H9 (cell line): ENCODE measurements at regions not wholly inside any gene's neighbourhood (a gene's known extent, or its start where the extent isn't known, plus 50 kb on each side); places are given as distances from the start of the nearest gene placed in this dataset.

Source experiments
- DNase-seq: peaks from one replicate; pipeline ENCODE4 v3.0.0-alpha.2; 2017
- H2AFZ ChIP-seq: one replicate; pipeline ENCODE4 v1.6.1; 2013; ENCODE audit warnings: mild to moderate bottlenecking, low read length, control low read depth, moderate library complexity
- H2AK5ac ChIP-seq: 2 replicates; pipeline ENCODE4 v1.6.1; 2013; ENCODE audit warnings: low read length, control low read depth, mixed read lengths; ENCODE audit not compliant: insufficient read length
- H2BK120ac ChIP-seq: one replicate; pipeline ENCODE4 v1.6.1; 2013; ENCODE audit warnings: low read depth, mild to moderate bottlenecking, low read length, control low read depth, inconsistent platforms; ENCODE audit not compliant: poor library complexity, severe bottlenecking
- H2BK12ac ChIP-seq: 2 replicates; pipeline ENCODE4 v1.6.1; 2013; ENCODE audit warnings: low read length, control low read depth, mixed read lengths, low read depth; ENCODE audit not compliant: insufficient read length
- H2BK15ac ChIP-seq: 2 replicates; pipeline ENCODE4 v1.6.1; 2013; ENCODE audit warnings: low read depth, low read length, control low read depth
- H2BK20ac ChIP-seq: one replicate; pipeline ENCODE4 v1.6.1; 2013; ENCODE audit warnings: low read depth, mild to moderate bottlenecking, low read length, control low read depth, inconsistent platforms; ENCODE audit not compliant: poor library complexity, severe bottlenecking
- H2BK5ac ChIP-seq: 2 replicates; pipeline ENCODE4 v1.6.1; 2013; ENCODE audit warnings: low read length, control low read depth, mixed read lengths; ENCODE audit not compliant: insufficient read length
- H3K14ac ChIP-seq: 2 replicates; pipeline ENCODE4 v1.6.1; 2013; ENCODE audit warnings: low read length, control low read depth; ENCODE audit not compliant: insufficient read depth
- H3K18ac ChIP-seq: 2 replicates; pipeline ENCODE4 v1.6.1; 2013; ENCODE audit warnings: low read depth, mild to moderate bottlenecking, mixed read lengths, low read length, control low read depth; ENCODE audit not compliant: insufficient read length
- H3K23ac ChIP-seq: 2 replicates; pipeline ENCODE4 v1.6.1; 2013; ENCODE audit warnings: low read length, control low read depth, mixed read lengths, low read depth; ENCODE audit not compliant: insufficient read length
- H3K23me2 ChIP-seq: 2 replicates; pipeline ENCODE4 v1.6.1; 2013; ENCODE audit warnings: low read depth, mild to moderate bottlenecking, mixed read lengths, low read length, control low read depth; ENCODE audit not compliant: insufficient read length, poor library complexity, severe bottlenecking
- H3K27ac ChIP-seq: 2 replicates; pipeline ENCODE4 v1.5.1; 2013; ENCODE audit warnings: low read length, control low read depth, mixed read lengths, low read depth; ENCODE audit not compliant: insufficient read length
- H3K27me3 ChIP-seq: 2 replicates; pipeline ENCODE4 v1.6.1; 2013; ENCODE audit warnings: low read length, control low read depth, inconsistent platforms; ENCODE audit not compliant: insufficient read depth
- H3K4ac ChIP-seq: 2 replicates; pipeline ENCODE4 v1.6.1; 2013; ENCODE audit warnings: low read depth, mild to moderate bottlenecking, control low read depth, inconsistent platforms, low read length, moderate library complexity
- H3K4me1 ChIP-seq: 2 replicates; pipeline ENCODE4 v1.6.1; 2013; ENCODE audit warnings: low read length, control low read depth, inconsistent platforms; ENCODE audit not compliant: insufficient read depth
- H3K4me2 ChIP-seq: 2 replicates; pipeline ENCODE4 v1.6.1; 2013; ENCODE audit warnings: low read length, control low read depth, mixed read lengths; ENCODE audit not compliant: insufficient read length, insufficient read depth
- H3K56ac ChIP-seq: 2 replicates; pipeline ENCODE4 v1.6.1; 2013; ENCODE audit warnings: low read depth, mild to moderate bottlenecking, mixed read lengths, low read length, control low read depth; ENCODE audit not compliant: insufficient read length
- H3K79me1 ChIP-seq: 2 replicates; pipeline ENCODE4 v1.6.1; 2013; ENCODE audit warnings: low read depth, mild to moderate bottlenecking, moderate library complexity, low read length, control low read depth, inconsistent platforms; ENCODE audit not compliant: insufficient read depth, poor library complexity, severe bottlenecking
- H3K79me2 ChIP-seq: 2 replicates; pipeline ENCODE4 v1.6.1; 2013; ENCODE audit warnings: low read length, control low read depth, inconsistent platforms; ENCODE audit not compliant: insufficient read depth
- H3K9ac ChIP-seq: 2 replicates; pipeline ENCODE4 v1.6.1; 2013; ENCODE audit warnings: low read length, control low read depth, mixed read lengths; ENCODE audit not compliant: insufficient read length; ENCODE audit errors: extremely low read depth
- H3K9me3 ChIP-seq: one replicate; pipeline ENCODE4 v1.6.1; 2013; ENCODE audit warnings: low read depth, low read length, inconsistent platforms; ENCODE audit not compliant: control insufficient read depth
- H3T11ph ChIP-seq: one replicate; pipeline ENCODE4 v1.6.1; 2013; ENCODE audit warnings: mild to moderate bottlenecking, low read length, control low read depth, inconsistent platforms
- H4K20me1 ChIP-seq: one replicate; pipeline ENCODE4 v1.6.1; 2013; ENCODE audit not compliant: control insufficient read depth, insufficient read length, insufficient read depth
- H4K5ac ChIP-seq: 2 replicates; pipeline ENCODE4 v1.6.1; 2013; ENCODE audit warnings: low read depth, mild to moderate bottlenecking, mixed read lengths, low read length, control low read depth; ENCODE audit not compliant: insufficient read length
- H4K8ac ChIP-seq: replicated peaks from 2 replicates; pipeline ENCODE4 v1.6.1; 2013; ENCODE audit warnings: low read length, control low read depth, mixed read lengths, low read depth; ENCODE audit not compliant: insufficient read length
- H4K91ac ChIP-seq: 2 replicates; pipeline ENCODE4 v1.6.1; 2013; ENCODE audit warnings: low read depth, mild to moderate bottlenecking, moderate library complexity, mixed read lengths, low read length, control low read depth; ENCODE audit not compliant: insufficient read length
- H3K27ac Mint-ChIP-seq, 3 experiments: 2 replicates in 2 of 3; 3 replicates in 1 of 3; pipeline ENCODE4 v1.8.0; 2020 to 2021; ENCODE audit warnings: mixed read lengths in 3 of 3, mild to moderate bottlenecking in 1 of 3, moderate library complexity in 1 of 3
- H3K27me3 Mint-ChIP-seq: 2 replicates; pipeline ENCODE4 v1.8.0; 2021; ENCODE audit warnings: low read depth, mild to moderate bottlenecking, moderate library complexity, mixed read lengths
- H3K36me3 Mint-ChIP-seq, 3 experiments: 2 replicates in 2 of 3; 3 replicates in 1 of 3; pipeline ENCODE4 v1.8.0; 2020 to 2021; ENCODE audit warnings: low read depth in 3 of 3, mixed read lengths in 3 of 3; ENCODE audit not compliant: insufficient read depth in 1 of 3
- H3K4me1 Mint-ChIP-seq, 2 experiments: 2 replicates each; pipeline ENCODE4 v1.8.0; 2020; ENCODE audit warnings: mixed read lengths in 2 of 2
- H3K4me3 Mint-ChIP-seq, 2 experiments: 2 replicates in 1 of 2; 3 replicates in 1 of 2; pipeline ENCODE4 v1.8.0; 2020 to 2021; ENCODE audit warnings: mild to moderate bottlenecking in 2 of 2, mixed read lengths in 2 of 2, moderate library complexity in 1 of 2
- H3K9me3 Mint-ChIP-seq, 2 experiments: 2 replicates in 1 of 2; 3 replicates in 1 of 2; pipeline ENCODE4 v1.8.0; 2020; ENCODE audit warnings: mild to moderate bottlenecking in 2 of 2, mixed read lengths in 2 of 2, moderate library complexity in 1 of 2
- WGBS: extraction: QIAGEN DNeasy Blood & Tissue Kit; methylation state at CpG from one replicate; pipeline ENCODE4 v1.1.7; 2013; ENCODE audit warnings: missing lambda C conversion rate, low lambda C conversion rate, mixed read lengths; ENCODE audit not compliant: insufficient read length; ENCODE audit errors: extremely low coverage; 5-methylcytosine and 5-hydroxymethylcytosine counted together
- TF ChIP-seq, protein P1 (sequence below): fragments of 200-600 bp; sonication (generic); conservative IDR thresholded peaks from 3 replicates; pipeline ENCODE4 v1.8.0; 2021; ENCODE audit warnings: antibody characterized with exemption, mild to moderate bottlenecking

GRCh38 chr7:18289788-18290187, 205.8 kb upstream of the HDAC9 start:
- Histone ChIP-seq H3K27ac (no peak overlapping the region), H3K4me2 (no peak overlapping the region), H2AK5ac (no peak overlapping the region), H3K14ac (no peak overlapping the region), H2BK15ac (no peak overlapping the region), H3K4ac (no peak overlapping the region), H3K9ac (no peak overlapping the region), H3K23ac (no peak overlapping the region), H3T11ph (no peak overlapping the region), H3K4me1 (no peaks in the 10 kb centered on the region), H2BK20ac (no peak overlapping the region), H2BK5ac (no peak overlapping the region), H2BK120ac (no peak overlapping the region), H4K5ac (no peak overlapping the region), H4K20me1 (no peaks in the 10 kb centered on the region), H3K56ac (no peak overlapping the region), H3K27me3 (no peaks in the 10 kb centered on the region), H2BK12ac (no peak overlapping the region), H4K91ac (no peak overlapping the region), H3K79me2 (no peaks in the 10 kb centered on the region), H3K79me1 (no peaks in the 10 kb centered on the region), H4K8ac (no peak overlapping the region), H2AFZ (no peak overlapping the region), H3K23me2 (no peaks in the 10 kb centered on the region), H3K18ac (no peak overlapping the region), H3K9me3 (no peaks in the 10 kb centered on the region)
- Mint-ChIP-seq H3K9me3 (no peaks in the 10 kb centered on the region), H3K27me3 (no peaks in the 10 kb centered on the region), H3K36me3 (no peaks in the 10 kb centered on the region), H3K4me3 (no peak overlapping the region), H3K27ac (no peak overlapping the region; a peak in 1 of 7 replicates), H3K4me1 (no peaks in the 10 kb centered on the region)
- WGBS, result no CpG with 5 or more reads among the region's 4 CpGs
- TF ChIP-seq, protein P1, sequence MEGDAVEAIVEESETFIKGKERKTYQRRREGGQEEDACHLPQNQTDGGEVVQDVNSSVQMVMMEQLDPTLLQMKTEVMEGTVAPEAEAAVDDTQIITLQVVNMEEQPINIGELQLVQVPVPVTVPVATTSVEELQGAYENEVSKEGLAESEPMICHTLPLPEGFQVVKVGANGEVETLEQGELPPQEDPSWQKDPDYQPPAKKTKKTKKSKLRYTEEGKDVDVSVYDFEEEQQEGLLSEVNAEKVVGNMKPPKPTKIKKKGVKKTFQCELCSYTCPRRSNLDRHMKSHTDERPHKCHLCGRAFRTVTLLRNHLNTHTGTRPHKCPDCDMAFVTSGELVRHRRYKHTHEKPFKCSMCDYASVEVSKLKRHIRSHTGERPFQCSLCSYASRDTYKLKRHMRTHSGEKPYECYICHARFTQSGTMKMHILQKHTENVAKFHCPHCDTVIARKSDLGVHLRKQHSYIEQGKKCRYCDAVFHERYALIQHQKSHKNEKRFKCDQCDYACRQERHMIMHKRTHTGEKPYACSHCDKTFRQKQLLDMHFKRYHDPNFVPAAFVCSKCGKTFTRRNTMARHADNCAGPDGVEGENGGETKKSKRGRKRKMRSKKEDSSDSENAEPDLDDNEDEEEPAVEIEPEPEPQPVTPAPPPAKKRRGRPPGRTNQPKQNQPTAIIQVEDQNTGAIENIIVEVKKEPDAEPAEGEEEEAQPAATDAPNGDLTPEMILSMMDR, result no peak
- DNase-seq, result no peak
